Thyroid gland (tissue), 4 donors: ENCODE measurements at regions not wholly inside any gene's neighbourhood (a gene's known extent, or its start where the extent isn't known, plus 50 kb on each side); places are given as distances from the start of the nearest gene placed in this dataset.
A peak's percentile ranks its signal among the peaks of the same experiment; 100 is the strongest.

Experiments
- DNase-seq, 2 donors: peaks; one replicate each; pipeline ENCODE4 v3.0.0-alpha.2; 2019
- H3K27ac ChIP-seq, 3 donors: fragments of 200-600 bp; sonication (generic); 1 replicate in 2 of 3; 2 replicates in 1 of 3; pipeline ENCODE4 v1.5.1; 2016 to 2019; ENCODE audit warnings: mild to moderate bottlenecking in 1 of 3, moderate library complexity in 1 of 3
- H3K27me3 ChIP-seq: fragments of 200-600 bp; sonication (generic); one replicate; pipeline ENCODE4 v1.5.1; 2019
- H3K36me3 ChIP-seq, 2 donors: fragments of 200-600 bp; sonication (generic); one replicate each; pipeline ENCODE4 v1.5.1; 2016 to 2019
- H3K4me1 ChIP-seq, 2 donors: fragments of 200-600 bp; sonication (generic); one replicate each; pipeline ENCODE4 v1.5.1; 2017 to 2019
- H3K4me3 ChIP-seq, 3 donors: fragments of 200-600 bp; sonication (generic); replicated peaks in 1 of 3; 1 replicate in 2 of 3; 2 replicates in 1 of 3; pipeline ENCODE4 v1.5.1; 2016; ENCODE audit warnings: mild to moderate bottlenecking in 1 of 3
- H3K9me3 ChIP-seq: fragments of 200-600 bp; sonication (generic); one replicate; pipeline ENCODE4 v1.5.1; 2017
- POLR2A ChIP-seq, 2 donors: fragments of 450-650 bp; IDR thresholded peaks; one replicate each; pipeline ENCODE4 v1.6.1; 2017; ENCODE audit warnings: antibody characterized with exemption in 2 of 2, mild to moderate bottlenecking in 2 of 2, moderate library complexity in 1 of 2
- WGBS, 2 donors: methylation state at CpG; one replicate each; pipeline ENCODE4 v1.1.5; 2017; 5-methylcytosine and 5-hydroxymethylcytosine counted together
- intact Hi-C: fragments of 100-400 bp; cut with DNase I; formaldehyde crosslinking; loops from one replicate; pipeline ENCODE4 v1.15.1; 2023
- TF ChIP-seq, protein P1 (sequence below), 6 experiments: fragments of 200-600 bp in 3 of 6; fragments of 450-650 bp in 3 of 6; sonication (generic) in 3 of 6; IDR thresholded peaks; one replicate each; pipeline ENCODE4 v1.5.1; 2016 to 2019; ENCODE audit warnings: antibody characterized with exemption in 6 of 6, mild to moderate bottlenecking in 2 of 6, inconsistent platforms in 1 of 6, moderate library complexity in 1 of 6

DNA sequence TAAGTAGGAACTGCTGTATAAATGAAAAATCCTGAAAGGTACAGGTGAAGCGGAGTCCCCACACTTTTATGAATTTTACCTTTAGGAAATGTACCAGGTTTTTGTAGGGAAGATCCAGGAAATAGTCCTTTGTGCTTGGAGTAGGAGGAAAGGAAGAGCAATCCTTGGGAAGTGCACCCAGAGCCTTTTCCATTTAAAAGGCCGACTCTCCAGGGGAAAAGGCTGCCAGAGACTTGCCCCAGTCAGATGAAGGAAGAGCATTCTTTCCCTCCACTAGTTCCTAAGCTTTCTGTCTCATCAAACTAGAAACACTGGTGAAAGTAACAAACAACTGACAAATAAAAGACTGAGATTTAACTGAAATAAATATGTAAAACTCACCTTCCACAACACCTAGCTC lies 779.4 kb upstream of the CDH6 start:
- Histone ChIP-seq H3K36me3 (no peaks in the 10 kb centered on the region), H3K4me3 (no peak overlapping the region), H3K9me3 (no peaks in the 10 kb centered on the region), H3K27me3 (no peaks in the 10 kb centered on the region), H3K27ac (no peak overlapping the region), H3K4me1 (no peaks in the 10 kb centered on the region)
- 70 to 77% methylated on average over 2 of the region's 2 CpGs for WGBS, 2 donors
- intact Hi-C loops: no loop called here
- TF ChIP-seq, protein P1, sequence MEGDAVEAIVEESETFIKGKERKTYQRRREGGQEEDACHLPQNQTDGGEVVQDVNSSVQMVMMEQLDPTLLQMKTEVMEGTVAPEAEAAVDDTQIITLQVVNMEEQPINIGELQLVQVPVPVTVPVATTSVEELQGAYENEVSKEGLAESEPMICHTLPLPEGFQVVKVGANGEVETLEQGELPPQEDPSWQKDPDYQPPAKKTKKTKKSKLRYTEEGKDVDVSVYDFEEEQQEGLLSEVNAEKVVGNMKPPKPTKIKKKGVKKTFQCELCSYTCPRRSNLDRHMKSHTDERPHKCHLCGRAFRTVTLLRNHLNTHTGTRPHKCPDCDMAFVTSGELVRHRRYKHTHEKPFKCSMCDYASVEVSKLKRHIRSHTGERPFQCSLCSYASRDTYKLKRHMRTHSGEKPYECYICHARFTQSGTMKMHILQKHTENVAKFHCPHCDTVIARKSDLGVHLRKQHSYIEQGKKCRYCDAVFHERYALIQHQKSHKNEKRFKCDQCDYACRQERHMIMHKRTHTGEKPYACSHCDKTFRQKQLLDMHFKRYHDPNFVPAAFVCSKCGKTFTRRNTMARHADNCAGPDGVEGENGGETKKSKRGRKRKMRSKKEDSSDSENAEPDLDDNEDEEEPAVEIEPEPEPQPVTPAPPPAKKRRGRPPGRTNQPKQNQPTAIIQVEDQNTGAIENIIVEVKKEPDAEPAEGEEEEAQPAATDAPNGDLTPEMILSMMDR (IDR thresholded peaks at IDR 0.05): no peak
- TF ChIP-seq POLR2A (IDR thresholded peaks at IDR 0.05): no peak
- DNase-seq: no peak

DNA sequence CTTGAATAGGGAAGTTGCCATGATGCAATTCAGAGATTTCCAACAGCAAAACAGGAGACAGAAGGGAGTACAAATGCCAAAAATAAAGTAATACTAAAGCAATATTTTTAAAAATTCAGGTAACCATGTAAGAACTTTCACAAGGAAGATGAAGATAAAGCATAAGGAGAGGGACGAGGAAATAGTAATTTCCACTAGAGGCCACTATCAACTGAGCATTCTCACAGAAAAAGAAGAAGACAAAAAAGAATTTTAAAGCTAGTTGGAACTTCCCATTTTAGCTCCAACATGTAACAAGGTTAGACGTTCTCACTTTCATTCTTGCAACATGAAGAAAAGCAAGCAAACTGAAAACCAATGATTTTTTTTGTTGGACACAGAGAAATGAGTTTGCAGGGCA lies 779.9 kb upstream of the CDH6 start:
- 43 to 48% methylated on average over 2 of the region's 2 CpGs for WGBS, 2 donors
- no peak for TF ChIP-seq POLR2A (IDR thresholded peaks at IDR 0.05)
- TF ChIP-seq, protein P1 (IDR thresholded peaks at IDR 0.05): no peak

DNA sequence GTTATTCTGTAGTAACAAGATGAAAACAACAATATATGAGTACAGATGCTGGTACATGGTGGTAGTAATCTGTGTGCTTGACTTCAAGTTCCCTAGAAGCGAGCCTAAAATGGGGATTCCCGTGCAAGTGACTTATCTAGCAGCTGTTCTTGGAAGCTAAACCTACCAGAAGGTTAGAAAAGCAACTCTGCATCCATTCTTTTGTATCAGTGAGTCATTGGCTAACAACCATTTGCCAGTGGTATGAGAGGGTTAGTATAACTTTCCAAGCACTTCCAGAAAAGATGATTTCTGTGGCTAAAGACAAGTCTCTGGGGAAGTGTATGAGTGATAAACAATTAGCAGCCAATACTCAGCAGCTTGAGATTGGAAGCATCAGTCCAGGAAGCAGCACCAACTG lies 787.7 kb upstream of the CDH6 start:
- Histone ChIP-seq H3K9me3 (no peaks in the 10 kb centered on the region), H3K27me3 (no peaks in the 10 kb centered on the region), H3K4me1 (no peaks in the 10 kb centered on the region), H3K36me3 (no peaks in the 10 kb centered on the region), H3K27ac (no peak overlapping the region), H3K4me3 (no peak overlapping the region)
- WGBS, 2 donors: 63 to 68% methylated on average over 2 of the region's 2 CpGs
- TF ChIP-seq POLR2A (IDR thresholded peaks at IDR 0.05): no peak
- DNase-seq: no peak
- intact Hi-C loops: no loop called here

More for the DNA sequence above, 779.9 kb upstream of the CDH6 start:
- no peak overlapping the region for H3K27ac ChIP-seq
- DNase-seq: no peak
- no peaks in the 10 kb centered on the region for H3K9me3 ChIP-seq
- no peaks in the 10 kb centered on the region for H3K27me3 ChIP-seq
- no peaks in the 10 kb centered on the region for H3K36me3 ChIP-seq
- H3K4me1 ChIP-seq: no peaks in the 10 kb centered on the region
- intact Hi-C loops: no loop called here
- no peak overlapping the region for H3K4me3 ChIP-seq

DNA sequence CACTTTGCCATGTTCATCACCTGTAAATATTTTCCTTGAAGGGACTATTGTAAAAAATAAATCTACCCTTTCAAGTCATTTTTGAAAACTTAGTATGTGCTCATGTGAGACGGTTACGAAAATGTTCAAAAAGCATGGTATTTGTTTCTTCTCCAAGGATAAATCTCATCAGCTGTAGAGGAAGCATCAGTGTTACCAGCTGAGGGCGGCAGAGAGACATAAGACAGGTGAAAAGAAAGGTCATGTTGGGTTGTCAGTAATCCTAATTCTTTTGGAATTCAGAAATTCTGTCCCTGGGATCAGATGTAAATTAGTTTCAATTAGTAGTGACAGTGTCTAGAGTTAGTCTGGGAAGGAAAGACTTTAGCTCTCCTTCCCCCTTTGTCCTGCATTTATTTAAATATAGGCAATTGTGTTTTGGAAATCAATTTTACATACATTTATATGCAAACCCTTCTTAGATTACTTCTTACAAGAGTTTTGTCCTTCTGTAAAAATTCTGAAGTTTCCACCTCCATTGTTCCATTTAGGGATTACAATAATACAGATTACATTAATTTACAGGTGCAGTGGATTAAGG lies 791.9 kb upstream of the CDH6 start:
- intact Hi-C loops: no loop called here
- Histone ChIP-seq H3K4me1 (no peaks in the 10 kb centered on the region), H3K36me3 (no peaks in the 10 kb centered on the region), H3K27ac (no peak overlapping the region), H3K27me3 (no peaks in the 10 kb centered on the region), H3K9me3 (no peaks in the 10 kb centered on the region), H3K4me3 (no peak overlapping the region)
- DNase-seq: peak; percentile 26 to 56
- WGBS, 2 donors: 30 to 37% methylated on average over 3 of the region's 3 CpGs
- TF ChIP-seq POLR2A (IDR thresholded peaks at IDR 0.05): no peak
- TF ChIP-seq, protein P1 (IDR thresholded peaks at IDR 0.05): peak in 3 of 6 experiments; percentile 25 to 45 (median 44)

DNA sequence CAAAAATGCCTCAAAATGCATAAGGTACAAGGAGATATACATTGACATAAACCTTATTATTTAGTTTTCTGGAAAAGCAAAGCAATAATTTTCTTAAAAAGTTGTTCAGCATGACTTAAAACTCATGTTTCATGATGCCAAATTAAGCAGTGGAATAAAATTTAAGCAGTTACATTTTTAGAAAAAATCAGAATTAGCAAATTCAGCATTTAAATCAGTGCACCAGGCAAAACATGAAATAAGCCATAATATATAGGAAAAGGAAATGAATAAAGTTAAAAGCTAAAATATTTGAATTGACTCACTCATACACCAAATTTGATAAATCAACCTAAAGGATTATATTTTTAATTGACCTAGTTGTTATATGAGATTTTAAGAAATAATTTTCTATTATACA lies 795.1 kb upstream of the CDH6 start:
- TF ChIP-seq, protein P1 (IDR thresholded peaks at IDR 0.05): no peak
- TF ChIP-seq POLR2A (IDR thresholded peaks at IDR 0.05): no peak
- intact Hi-C loops: no loop called here
- Histone ChIP-seq H3K4me1 (no peaks in the 10 kb centered on the region), H3K27ac (no peak overlapping the region), H3K27me3 (no peaks in the 10 kb centered on the region), H3K36me3 (no peaks in the 10 kb centered on the region), H3K9me3 (no peaks in the 10 kb centered on the region), H3K4me3 (no peak overlapping the region)
- no peak for DNase-seq

DNA sequence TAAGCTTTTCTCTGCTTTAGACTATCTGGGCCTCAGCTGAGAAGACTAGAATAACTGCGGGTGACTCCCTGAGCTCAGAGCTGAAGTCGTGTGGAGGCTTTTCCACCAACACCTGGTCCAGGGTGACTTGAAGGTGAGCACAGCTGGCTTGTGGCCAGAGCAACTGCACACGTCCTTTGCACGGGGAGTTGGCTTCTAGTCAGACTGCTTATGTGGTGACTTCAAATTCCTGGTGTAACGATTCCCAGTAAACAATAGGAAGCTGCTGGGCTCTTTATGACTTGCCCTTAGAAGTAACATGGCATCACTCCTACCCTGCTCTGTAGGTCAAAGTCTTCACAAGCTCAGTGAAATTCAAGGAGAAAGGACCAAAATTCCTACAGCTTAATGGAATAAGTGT lies 800.6 kb upstream of the CDH6 start:
- no peak for TF ChIP-seq POLR2A (IDR thresholded peaks at IDR 0.05)
- TF ChIP-seq, protein P1 (IDR thresholded peaks at IDR 0.05): no peak
- H3K4me1 ChIP-seq: no peaks in the 10 kb centered on the region
- 50 to 58% methylated on average over 5 of the region's 5 CpGs for WGBS, 2 donors
- H3K36me3 ChIP-seq: no peaks in the 10 kb centered on the region
- DNase-seq: peak in 1 of 2 donors; percentile 2
- H3K4me3 ChIP-seq: no peak overlapping the region
- intact Hi-C loops: no loop called here
- H3K9me3 ChIP-seq: no peaks in the 10 kb centered on the region
- H3K27me3 ChIP-seq: no peaks in the 10 kb centered on the region
- H3K27ac ChIP-seq: no peak overlapping the region
